Suprapubic skin (tissue), 3 donors: ENCODE measurements at regions not wholly inside any gene's neighbourhood (a gene's known extent, or its start where the extent isn't known, plus 50 kb on each side); places are given as distances from the start of the nearest gene placed in this dataset.

Experiments used
- CTCF ChIP-seq, 2 donors: fragments of 200-600 bp in 1 of 2; fragments of 450-650 bp in 1 of 2; sonication (generic) in 1 of 2; IDR thresholded peaks; one replicate each; pipeline ENCODE4 v1.5.1; 2016 to 2019; ENCODE audit warnings: antibody characterized with exemption in 2 of 2, mild to moderate bottlenecking in 1 of 2, moderate library complexity in 1 of 2
- EP300 ChIP-seq: sonication (generic); formaldehyde crosslinking; IDR thresholded peaks from one replicate; pipeline ENCODE4 v1.6.1; 2017; ENCODE audit warnings: antibody characterized with exemption

DNA sequence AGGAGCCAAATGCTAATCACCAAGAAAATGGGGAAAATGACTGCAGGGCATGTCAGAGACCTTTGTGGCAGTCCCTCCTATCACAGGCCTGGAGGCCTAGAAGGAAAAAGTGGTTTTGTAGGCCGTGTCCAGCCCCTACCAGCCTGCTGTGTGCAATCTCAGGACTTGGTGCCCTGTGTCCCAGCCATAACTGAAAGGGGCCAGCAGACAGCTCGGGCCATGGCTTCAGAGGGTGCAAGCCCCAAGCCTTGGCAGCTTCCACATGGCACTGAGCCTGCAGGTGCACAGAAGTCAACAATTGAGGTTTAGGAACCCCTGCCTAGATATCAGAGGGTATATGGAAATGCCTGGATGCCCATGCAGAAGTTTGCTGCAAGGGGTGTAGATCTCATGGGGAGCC is 391.2 kb upstream of the FSIP2 start:
- TF ChIP-seq EP300: no peak
- no peak for TF ChIP-seq CTCF (IDR thresholded peaks at IDR 0.05)
